Colonic mucosa (tissue), 4 donors: ENCODE measurements at regions not wholly inside any gene's neighbourhood (a gene's known extent, or its start where the extent isn't known, plus 50 kb on each side); places are given as distances from the start of the nearest gene placed in this dataset.

Experiments used
- DNase-seq: peaks from one replicate; pipeline ENCODE4 v3.0.0-alpha.2; 2020
- H3K27ac ChIP-seq: fragments of 200-600 bp; one replicate; pipeline ENCODE4 v1.8.0; 2021
- H3K27me3 ChIP-seq: fragments of 200-600 bp; one replicate; pipeline ENCODE4 v1.8.0; 2021
- H3K36me3 ChIP-seq: fragments of 200-600 bp; one replicate; pipeline ENCODE4 v1.8.0; 2021
- H3K4me1 ChIP-seq: fragments of 200-600 bp; one replicate; pipeline ENCODE4 v1.8.0; 2021; ENCODE audit warnings: mild to moderate bottlenecking
- H3K4me3 ChIP-seq: fragments of 200-600 bp; one replicate; pipeline ENCODE4 v1.8.0; 2021
- H3K9ac ChIP-seq, 2 donors: one replicate each; pipeline ENCODE4 v1.7.0; 2013; ENCODE audit warnings: control low read depth in 2 of 2, low read depth in 2 of 2, low read length in 2 of 2
- H3K9me3 ChIP-seq: fragments of 200-600 bp; one replicate; pipeline ENCODE4 v1.8.0; 2021
- intact Hi-C: fragments of 100-400 bp; cut with DNase I; formaldehyde crosslinking; loops from one replicate; pipeline ENCODE4 v1.14.1; 2022
- TF ChIP-seq, protein P1 (sequence below): fragments of 200-600 bp; IDR thresholded peaks from one replicate; pipeline ENCODE4 v1.8.0; 2022; ENCODE audit warnings: antibody characterized with exemption, mild to moderate bottlenecking
- donor health status: healthy.
- donor health status: DM: no; HTN: no; CAD: no.
- donor health status: DM: no; HTN: no; CAD: no.

DNA sequence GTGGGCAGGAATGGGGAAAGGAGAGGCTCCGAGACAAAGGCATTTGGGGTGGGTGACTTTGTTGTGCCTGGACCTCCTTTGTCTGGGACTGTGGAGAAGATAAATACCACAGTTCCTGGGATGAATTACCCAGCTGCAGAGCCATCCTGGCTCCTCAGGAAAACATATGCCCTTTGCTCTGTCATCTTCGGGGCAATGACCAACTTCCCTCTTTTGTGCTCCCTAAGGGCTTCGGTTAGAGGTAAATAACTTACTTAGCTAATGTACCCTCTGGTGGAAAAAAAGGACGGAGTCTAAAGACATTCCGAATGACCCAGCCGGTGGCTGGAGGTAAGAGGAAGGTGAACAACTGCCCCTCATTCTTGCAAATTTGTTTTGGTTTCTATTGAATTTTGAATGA, 345.7 kb downstream of the GATA3 start:
- H3K4me1 ChIP-seq = no peaks in the 10 kb centered on the region
- H3K9me3 ChIP-seq = no peaks in the 10 kb centered on the region
- intact Hi-C loops = no loop called here
- H3K9ac ChIP-seq = no peak overlapping the region
- H3K27ac ChIP-seq = no peak overlapping the region
- TF ChIP-seq, protein P1, sequence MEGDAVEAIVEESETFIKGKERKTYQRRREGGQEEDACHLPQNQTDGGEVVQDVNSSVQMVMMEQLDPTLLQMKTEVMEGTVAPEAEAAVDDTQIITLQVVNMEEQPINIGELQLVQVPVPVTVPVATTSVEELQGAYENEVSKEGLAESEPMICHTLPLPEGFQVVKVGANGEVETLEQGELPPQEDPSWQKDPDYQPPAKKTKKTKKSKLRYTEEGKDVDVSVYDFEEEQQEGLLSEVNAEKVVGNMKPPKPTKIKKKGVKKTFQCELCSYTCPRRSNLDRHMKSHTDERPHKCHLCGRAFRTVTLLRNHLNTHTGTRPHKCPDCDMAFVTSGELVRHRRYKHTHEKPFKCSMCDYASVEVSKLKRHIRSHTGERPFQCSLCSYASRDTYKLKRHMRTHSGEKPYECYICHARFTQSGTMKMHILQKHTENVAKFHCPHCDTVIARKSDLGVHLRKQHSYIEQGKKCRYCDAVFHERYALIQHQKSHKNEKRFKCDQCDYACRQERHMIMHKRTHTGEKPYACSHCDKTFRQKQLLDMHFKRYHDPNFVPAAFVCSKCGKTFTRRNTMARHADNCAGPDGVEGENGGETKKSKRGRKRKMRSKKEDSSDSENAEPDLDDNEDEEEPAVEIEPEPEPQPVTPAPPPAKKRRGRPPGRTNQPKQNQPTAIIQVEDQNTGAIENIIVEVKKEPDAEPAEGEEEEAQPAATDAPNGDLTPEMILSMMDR = no peak
- no peak for DNase-seq
- no peaks in the 10 kb centered on the region for H3K36me3 ChIP-seq
- H3K27me3 ChIP-seq = no peaks in the 10 kb centered on the region
- H3K4me3 ChIP-seq = no peak overlapping the region

DNA sequence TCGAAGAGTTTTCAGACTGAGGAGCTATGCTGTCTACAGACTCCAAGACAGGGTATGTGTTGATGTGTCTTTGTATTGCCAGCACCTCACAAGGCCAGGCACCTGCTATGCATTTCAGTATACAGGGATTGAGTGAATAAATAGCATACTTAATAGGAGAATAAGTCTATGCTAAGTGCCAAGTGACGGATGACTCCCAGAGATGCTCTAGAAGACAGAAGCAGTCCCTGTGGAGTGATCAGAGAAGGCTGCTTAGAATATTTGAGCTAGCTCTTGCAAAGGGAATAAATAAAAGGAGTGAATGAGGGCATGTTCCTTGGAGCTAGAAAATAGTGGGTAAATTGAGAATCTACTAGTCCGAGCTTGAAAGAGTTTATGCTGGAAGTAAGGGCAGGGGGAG, 346.4 kb downstream of the GATA3 start:
- intact Hi-C loops = no loop called here
- H3K4me1 ChIP-seq = no peaks in the 10 kb centered on the region
- no peaks in the 10 kb centered on the region for H3K27me3 ChIP-seq
- H3K9me3 ChIP-seq = no peaks in the 10 kb centered on the region
- no peak for DNase-seq
- no peak overlapping the region for H3K4me3 ChIP-seq
- no peak overlapping the region for H3K9ac ChIP-seq
- H3K27ac ChIP-seq = no peak overlapping the region
- TF ChIP-seq, protein P1 = no peak
- no peaks in the 10 kb centered on the region for H3K36me3 ChIP-seq

DNA sequence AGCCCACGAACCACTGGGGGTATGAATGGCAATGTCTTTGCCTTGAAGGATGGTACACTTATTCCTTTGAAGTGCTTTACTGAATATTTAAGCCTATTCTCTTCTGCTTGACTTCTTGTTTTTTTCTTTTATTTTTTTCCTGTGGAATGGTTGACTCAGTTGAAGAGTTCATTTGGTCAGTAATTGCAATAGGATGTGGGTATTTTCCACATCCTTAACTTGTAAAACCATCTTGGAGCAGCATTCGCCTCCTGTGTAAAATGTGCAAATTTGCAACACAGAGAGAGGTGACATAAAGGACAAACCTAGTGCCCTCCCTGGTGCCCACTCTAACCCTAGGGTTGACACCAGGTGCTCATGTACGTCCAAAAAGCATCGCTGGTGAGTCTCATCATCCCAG, 347.0 kb downstream of the GATA3 start:
- DNase-seq = no peak
- no peaks in the 10 kb centered on the region for H3K27me3 ChIP-seq
- no peak overlapping the region for H3K27ac ChIP-seq
- no peaks in the 10 kb centered on the region for H3K36me3 ChIP-seq
- H3K9me3 ChIP-seq = no peaks in the 10 kb centered on the region
- H3K9ac ChIP-seq = no peak overlapping the region
- intact Hi-C loops = no loop called here
- TF ChIP-seq, protein P1 = no peak
- no peak overlapping the region for H3K4me3 ChIP-seq
- H3K4me1 ChIP-seq = no peaks in the 10 kb centered on the region

DNA sequence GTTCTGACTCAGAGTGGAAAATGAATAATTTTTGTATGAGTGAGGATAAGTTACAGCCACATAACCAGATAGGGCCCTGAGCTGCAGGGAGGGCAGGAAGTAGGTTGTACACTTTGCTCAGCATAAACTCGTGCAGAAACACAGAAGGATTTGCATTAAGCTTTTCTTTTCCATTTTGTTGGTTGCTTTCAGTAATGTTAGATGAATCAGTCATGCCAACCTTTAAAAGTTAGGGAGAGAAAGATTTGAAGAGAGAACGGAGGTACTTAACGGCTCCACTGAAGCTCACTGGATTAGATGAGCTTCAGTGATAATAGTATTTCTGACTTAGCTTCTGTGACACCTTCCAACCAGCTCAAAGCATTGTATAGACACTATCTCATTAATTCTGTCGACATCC, 348.1 kb downstream of the GATA3 start:
- no peak for DNase-seq
- Histone ChIP-seq H3K9me3 (no peaks in the 10 kb centered on the region), H3K4me3 (no peak overlapping the region), H3K9ac (no peak overlapping the region), H3K4me1 (no peaks in the 10 kb centered on the region), H3K36me3 (no peaks in the 10 kb centered on the region), H3K27ac (no peak overlapping the region), H3K27me3 (no peaks in the 10 kb centered on the region)
- TF ChIP-seq, protein P1 = no peak
- intact Hi-C loops = no loop called here

DNA sequence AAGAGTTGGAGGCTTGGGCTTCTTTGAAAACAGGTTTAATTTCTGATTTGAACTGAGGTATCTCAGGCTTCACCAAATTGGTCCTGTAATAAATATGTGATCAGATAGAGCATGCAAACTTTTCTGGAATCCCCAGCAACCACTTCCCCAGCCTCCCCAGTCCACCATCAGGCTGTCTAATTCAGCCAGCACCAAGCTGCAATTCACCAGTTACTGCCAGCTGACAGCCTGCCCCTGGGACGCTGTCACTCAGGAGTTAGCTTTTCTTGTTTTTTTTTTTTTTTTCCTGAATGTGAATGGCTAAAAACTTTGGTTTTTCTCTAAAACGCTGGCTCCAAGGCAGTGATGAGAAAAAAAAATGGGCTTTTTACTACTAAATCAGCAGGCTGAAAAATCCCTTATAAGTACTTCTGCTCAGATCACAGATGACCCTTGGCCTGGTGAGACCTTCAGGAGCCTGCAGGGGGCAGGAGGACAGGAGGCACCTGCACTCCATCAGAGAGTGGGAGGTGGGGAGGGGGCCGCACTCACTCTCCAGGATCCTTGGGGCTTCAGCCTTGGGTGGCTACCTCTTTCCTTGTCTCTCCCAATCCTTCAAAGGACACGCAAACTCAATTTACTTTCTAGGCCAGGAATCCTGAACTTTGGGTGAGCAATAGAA, 349.4 kb downstream of the GATA3 start:
- no peaks in the 10 kb centered on the region for H3K4me1 ChIP-seq
- no peaks in the 10 kb centered on the region for H3K9me3 ChIP-seq
- intact Hi-C loops = no loop called here
- no peaks in the 10 kb centered on the region for H3K27me3 ChIP-seq
- H3K4me3 ChIP-seq = no peak overlapping the region
- H3K9ac ChIP-seq = no peak overlapping the region
- no peak overlapping the region for H3K27ac ChIP-seq
- TF ChIP-seq, protein P1 = no peak
- no peaks in the 10 kb centered on the region for H3K36me3 ChIP-seq
- DNase-seq = no peak
